ENCODE measurements at regions not wholly inside any gene's neighbourhood (a gene's known extent, or its start where the extent isn't known, plus 50 kb on each side); places are given as distances from the start of the nearest gene placed in this dataset.

GRCh38 chr3:150225986-150226385, 182.1 kb upstream of the TSC22D2 start:
- H3K27ac ChIP-seq (ENCODE audit: low read depth, low read length) = no peak overlapping the region
- H3K9ac ChIP-seq (replicated peaks in 1 of 4; ENCODE audit: extremely low read depth in 1 of 4, low read depth in 3 of 4, low read length in 3 of 4) = no peak overlapping the region
- no peak overlapping the region for H4K5ac ChIP-seq (ENCODE audit: insufficient read length, low read depth, low read length)
- H3K4me1 ChIP-seq (replicated peaks in 1 of 4; ENCODE audit: control insufficient read depth in 3 of 4, insufficient read depth in 4 of 4, low read length in 3 of 4) = peaks cover 3 to 15% (median 6%) of the 10 kb centered on the region in 4 experiments
- H2AFZ ChIP-seq (ENCODE audit: low read length) = peak overlapping the region; percentile 60; the same call in 1 of the 2 replicates
- H3K23me2 ChIP-seq (ENCODE audit: low read depth, low read length) = peaks cover 6% of the 10 kb centered on the region; the same call in 1 of the 2 replicates
- H2BK120ac ChIP-seq (replicated peaks; ENCODE audit: low read depth, low read length) = no peak overlapping the region
- no peak overlapping the region for H2BK12ac ChIP-seq (ENCODE audit: low read depth, low read length)
- H3K4ac ChIP-seq (replicated peaks; ENCODE audit: insufficient read length, low read depth, low read length) = no peak overlapping the region
- H3K9me3 ChIP-seq (ENCODE audit: insufficient read depth in 2 of 2, low read depth in 1 of 2, low read length in 1 of 2) = no peaks in the 10 kb centered on the region
- H3K4me2 ChIP-seq (ENCODE audit: insufficient read depth in 1 of 2, low read depth in 2 of 2, low read length in 2 of 2) = no peak overlapping the region
- no peak for DNase-seq (ENCODE audit: low read depth in 1 of 2, low spot score in 2 of 2)
- H4K20me1 ChIP-seq (replicated peaks in 1 of 2; ENCODE audit: control insufficient read depth in 1 of 2, insufficient read depth in 2 of 2, low read length in 2 of 2) = peaks cover 0 to 4% of the 10 kb centered on the region in 2 experiments
- H2BK5ac ChIP-seq (ENCODE audit: low read depth, low read length) = no peak overlapping the region
- H3K79me1 ChIP-seq (ENCODE audit: low read depth, low read length) = no peaks in the 10 kb centered on the region
- ChIA-PET CTCF (ENCODE audit: partially characterized antibody) (interaction anchor here (0.6 to 8.2 kb wide), 11 partner anchors 10 to 482 kb away, joined by 3 to 77 read pairs (median 4); no protein-coding TSS in a partner anchor), POLR2A (ENCODE audit: partially characterized antibody) (interaction anchor here (0.6 to 0.9 kb wide), 2 partner anchors 183 to 265 kb away, joined by 3 read pairs; no protein-coding TSS in a partner anchor)
- H3K27me3 ChIP-seq (replicated peaks in 1 of 4; ENCODE audit: control insufficient read depth in 3 of 4, extremely low read depth in 1 of 4, insufficient read depth in 3 of 4, low read length in 3 of 4) = peaks cover 0 to 7% (median 2%) of the 10 kb centered on the region in 4 experiments; a peak in 5 of 7 replicates
- 87% methylated on average over 9 of the region's 9 CpGs; no CpG with 5 or more reads in 1 of the 2 experiments for WGBS, 2 experiments (ENCODE audit: extremely low coverage in 1 of 2, insufficient coverage in 1 of 2, insufficient read length in 1 of 2, insufficient replicate concordance in 2 of 2, low coverage in 1 of 2, low lambda C conversion rate in 2 of 2, missing lambda C conversion rate in 1 of 2)
- H2BK20ac ChIP-seq (ENCODE audit: low read length) = 0 out of 2 replicates have a peak overlapping the region, but pooled peaks have one; percentile 21
- no peak for FAIRE-seq
- H3K23ac ChIP-seq (ENCODE audit: insufficient read length) = no peak overlapping the region
- H3K79me2 ChIP-seq (ENCODE audit: control insufficient read depth in 1 of 2, insufficient read depth in 2 of 2, low read length in 2 of 2) = no peaks in the 10 kb centered on the region
- no peak overlapping the region for H2BK15ac ChIP-seq (ENCODE audit: low read length)
- H3K56ac ChIP-seq (replicated peaks; ENCODE audit: insufficient read length, low read depth, low read length) = no peak overlapping the region
- H3K36me3 ChIP-seq (ENCODE audit: control insufficient read depth in 2 of 4, insufficient read depth in 4 of 4, low read length in 3 of 4) = no peaks in the 10 kb centered on the region
- no peak overlapping the region for H3K14ac ChIP-seq (ENCODE audit: insufficient read length)
- no peak overlapping the region for H2AK5ac ChIP-seq (ENCODE audit: low read depth, low read length)
- no peak for TF ChIP-seq POLR2A (IDR thresholded peaks at IDR 0.05; ENCODE audit: control extremely low read depth in 1 of 2, low read depth in 2 of 2, low read length in 2 of 2)
- TF ChIP-seq SP4 (IDR thresholded peaks at IDR 0.05; ENCODE audit: low read length) = no peak
- TF ChIP-seq SIN3A (conservative IDR thresholded peaks at IDR 0.05 in 1 of 2, IDR thresholded peaks at IDR 0.05 in 1 of 2; ENCODE audit: low read depth in 1 of 2, low read length in 2 of 2) = no peak
- no peak for TF ChIP-seq CHD1 (IDR thresholded peaks at IDR 0.05; ENCODE audit: low read depth, low read length)
- no peak for TF ChIP-seq CHD2 (IDR thresholded peaks at IDR 0.05; ENCODE audit: low read length)
- no peak for TF ChIP-seq BCL11A (IDR thresholded peaks at IDR 0.05; ENCODE audit: low read depth in 2 of 2, low read length in 2 of 2)
- no peak overlapping the region for H4K91ac ChIP-seq (replicated peaks; ENCODE audit: insufficient read length, low read length)
- H4K8ac ChIP-seq (ENCODE audit: extremely low read depth, insufficient read depth, low read length) = 0 out of 2 replicates have a peak overlapping the region, but pooled peaks have one; percentile 4
- no peak overlapping the region for H3K18ac ChIP-seq (ENCODE audit: extremely low read depth, low read length)
- H3K4me3 ChIP-seq (ENCODE audit: extremely low read depth in 1 of 4, insufficient read depth in 2 of 4, low read depth in 3 of 4, low read length in 4 of 4) = no peak overlapping the region; a peak in 1 of 8 replicates
